ENCODE measurements at regions not wholly inside any gene's neighbourhood (a gene's known extent, or its start where the extent isn't known, plus 50 kb on each side); places are given as distances from the start of the nearest gene placed in this dataset.

DNA sequence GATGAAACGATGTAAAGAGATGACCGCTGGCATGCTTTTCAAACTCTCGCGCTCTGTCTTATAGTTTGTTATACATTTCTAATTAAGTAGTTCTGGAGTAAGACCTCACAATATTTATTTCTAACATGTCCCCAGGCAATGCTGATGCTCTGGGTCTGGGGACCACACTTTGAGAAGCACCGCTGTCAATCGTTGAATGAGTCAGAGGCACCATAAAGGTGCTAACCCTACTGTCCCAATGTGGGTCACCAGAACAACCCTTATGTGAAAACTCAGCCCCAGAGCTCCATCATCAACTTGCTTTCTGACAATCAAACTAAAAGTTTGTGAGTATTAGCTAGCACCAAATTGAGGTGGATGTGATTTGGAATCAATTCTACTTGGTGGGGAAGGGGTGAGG is 284.1 kb upstream of the PRKCQ start:
- intact Hi-C loops (cut with micrococcal nuclease) = no loop called here
- ATAC-seq (no peak), DNase-seq (no peak)
- H2AFZ ChIP-seq (ENCODE audit: low read length) = no peak overlapping the region
- H4K20me1 ChIP-seq (ENCODE audit: low read length) = no peaks in the 10 kb centered on the region
- no peak overlapping the region for H3K9ac ChIP-seq (ENCODE audit: low read length)
- no peak for TF ChIP-seq CTCF (conservative IDR thresholded peaks at IDR 0.05; ENCODE audit: low read depth, low read length)
- no peak for TF ChIP-seq EZH2phosphoT487 (IDR thresholded peaks at IDR 0.05; ENCODE audit: borderline replicate concordance, low read length)
- no peak for TF ChIP-seq EZH2 (IDR thresholded peaks at IDR 0.05; ENCODE audit: low read length, unreplicated experiment)
- H3K4me1 ChIP-seq (ENCODE audit: insufficient read depth, low read length) = no peaks in the 10 kb centered on the region
- H3K9me2 ChIP-seq (replicated peaks; ENCODE audit: low read length) = no peaks in the 10 kb centered on the region
- no peaks in the 10 kb centered on the region for H3F3A ChIP-seq (ENCODE audit: low read length, unreplicated experiment)
- no peak overlapping the region for H3K4me3 ChIP-seq (ENCODE audit: low read length)
- 0 out of 2 replicates have a peak, but pooled peaks cover 7% of the 10 kb centered on the region for H3K27me3 ChIP-seq (ENCODE audit: low read length)
- H3K27ac ChIP-seq (ENCODE audit: low read length) = no peak overlapping the region
- H3K36me3 ChIP-seq (ENCODE audit: low read depth, low read length) = no peaks in the 10 kb centered on the region
- H3K9me3 ChIP-seq (ENCODE audit: low read length) = no peaks in the 10 kb centered on the region
- H3K4me2 ChIP-seq (ENCODE audit: low read length) = no peak overlapping the region
- no TSS peak for BruUV-seq (replicated peaks)
- ChIA-PET POLR2A (ENCODE audit: unreplicated experiment) (no interaction called here), CTCF (no interaction called here)
- no peaks in the 10 kb centered on the region for H3K79me2 ChIP-seq (ENCODE audit: low read length)

GRCh38 chr10:6863381-6863780 is 283.3 kb upstream of the PRKCQ start:
- H3K4me2 ChIP-seq (ENCODE audit: low read length) = no peak overlapping the region
- no peak overlapping the region for H2AFZ ChIP-seq (ENCODE audit: low read length)
- no peak overlapping the region for H3K27ac ChIP-seq (ENCODE audit: low read length)
- no TSS peak for BruUV-seq (replicated peaks)
- no peak for ATAC-seq
- no peaks in the 10 kb centered on the region for H3K27me3 ChIP-seq (ENCODE audit: low read length)
- TF ChIP-seq EZH2 (IDR thresholded peaks at IDR 0.05; ENCODE audit: low read length, unreplicated experiment) (no peak), EZH2phosphoT487 (IDR thresholded peaks at IDR 0.05; ENCODE audit: borderline replicate concordance, low read length) (no peak), CTCF (conservative IDR thresholded peaks at IDR 0.05; ENCODE audit: low read depth, low read length) (no peak)
- H3K9ac ChIP-seq (ENCODE audit: low read length) = no peak overlapping the region
- no peaks in the 10 kb centered on the region for H3K9me3 ChIP-seq (ENCODE audit: low read length)
- no peak for DNase-seq
- H3K4me1 ChIP-seq (ENCODE audit: insufficient read depth, low read length) = no peaks in the 10 kb centered on the region
- intact Hi-C loops (cut with micrococcal nuclease) = no loop called here
- no peaks in the 10 kb centered on the region for H4K20me1 ChIP-seq (ENCODE audit: low read length)
- no peaks in the 10 kb centered on the region for H3K79me2 ChIP-seq (ENCODE audit: low read length)
- H3K36me3 ChIP-seq (ENCODE audit: low read depth, low read length) = no peaks in the 10 kb centered on the region
- POLR2A ChIA-PET (ENCODE audit: unreplicated experiment) = no interaction called here
- H3K9me2 ChIP-seq (replicated peaks; ENCODE audit: low read length) = no peaks in the 10 kb centered on the region
- H3F3A ChIP-seq (ENCODE audit: low read length, unreplicated experiment) = no peaks in the 10 kb centered on the region
- H3K4me3 ChIP-seq (ENCODE audit: low read length) = no peak overlapping the region
- CTCF ChIA-PET = no interaction called here

DNA sequence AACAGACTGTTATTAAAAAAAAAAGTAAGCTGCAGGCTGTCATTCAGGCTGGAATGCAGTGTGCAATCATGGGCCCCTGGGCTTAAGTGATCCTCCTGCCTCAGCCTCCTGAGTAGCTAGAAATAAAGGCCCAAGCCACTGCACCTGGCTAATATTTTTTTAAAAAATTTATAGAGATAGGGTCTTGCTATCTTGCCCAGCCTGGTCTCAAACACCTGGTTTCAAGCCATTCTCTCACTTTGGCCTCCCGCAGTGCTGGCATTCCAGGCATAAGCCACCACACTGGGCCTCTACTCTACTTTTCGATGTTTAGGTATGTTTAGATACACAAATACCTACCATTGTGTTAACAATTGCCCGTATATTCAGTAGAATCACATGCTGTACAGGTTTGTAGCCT is 270.4 kb upstream of the PRKCQ start:
- Histone ChIP-seq H2AFZ (ENCODE audit: low read length) (no peak overlapping the region), H3K9me3 (ENCODE audit: low read length) (no peaks in the 10 kb centered on the region), H3K4me1 (ENCODE audit: insufficient read depth, low read length) (no peaks in the 10 kb centered on the region), H3F3A (ENCODE audit: low read length, unreplicated experiment) (no peaks in the 10 kb centered on the region), H3K36me3 (ENCODE audit: low read depth, low read length) (no peaks in the 10 kb centered on the region), H3K9ac (ENCODE audit: low read length) (no peak overlapping the region), H3K27ac (ENCODE audit: low read length) (no peak overlapping the region), H3K9me2 (replicated peaks; ENCODE audit: low read length) (no peaks in the 10 kb centered on the region), H3K79me2 (ENCODE audit: low read length) (no peaks in the 10 kb centered on the region), H3K27me3 (ENCODE audit: low read length) (peaks cover 14% of the 10 kb centered on the region; the same call in 1 of the 2 replicates), H3K4me2 (ENCODE audit: low read length) (no peak overlapping the region), H4K20me1 (ENCODE audit: low read length) (no peaks in the 10 kb centered on the region), H3K4me3 (ENCODE audit: low read length) (no peak overlapping the region)
- BruUV-seq (replicated peaks) = no TSS peak
- CTCF ChIA-PET = no interaction called here
- POLR2A ChIA-PET (ENCODE audit: unreplicated experiment) = no interaction called here
- DNase-seq (no peak), ATAC-seq (no peak)
- intact Hi-C loops (cut with micrococcal nuclease) = no loop called here
- TF ChIP-seq CTCF (conservative IDR thresholded peaks at IDR 0.05; ENCODE audit: low read depth, low read length) = no peak
- no peak for TF ChIP-seq EZH2phosphoT487 (IDR thresholded peaks at IDR 0.05; ENCODE audit: borderline replicate concordance, low read length)
- no peak for TF ChIP-seq EZH2 (IDR thresholded peaks at IDR 0.05; ENCODE audit: low read length, unreplicated experiment)
